ENCODE measurements at regions not wholly inside any gene's neighbourhood (a gene's known extent, or its start where the extent isn't known, plus 50 kb on each side); places are given as distances from the start of the nearest gene placed in this dataset.

DNA sequence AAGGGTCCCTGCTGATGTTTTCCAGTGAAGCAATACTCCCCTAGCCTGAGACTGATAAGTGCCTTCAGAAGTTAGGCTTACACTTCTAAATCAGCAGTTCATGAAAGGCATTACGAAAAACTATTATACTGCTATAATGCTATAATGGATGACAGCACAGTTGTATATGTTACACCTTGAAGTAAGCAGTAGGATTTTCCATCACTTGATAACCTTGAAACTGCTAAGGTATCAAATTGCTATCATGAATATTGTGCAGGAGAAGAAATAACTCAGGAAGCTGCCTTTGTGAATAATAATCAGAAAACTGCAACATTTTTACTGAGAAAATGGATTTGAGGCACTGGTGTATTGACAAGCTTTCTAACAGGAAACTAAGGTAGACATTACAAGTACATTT, 142.3 kb downstream of the HNMT start:
- no peaks in the 10 kb centered on the region for H3K79me2 ChIP-seq (ENCODE audit: control insufficient read depth, insufficient read depth, low read length)
- POLR2A ChIA-PET, result no interaction called here
- intact Hi-C loops (cut with micrococcal nuclease), result no loop called here
- H3K9me1 ChIP-seq (replicated peaks; ENCODE audit: control insufficient read depth, extremely low read depth, insufficient read depth, low read length), result no peaks in the 10 kb centered on the region
- H3K4me3 ChIP-seq (replicated peaks in 1 of 3; ENCODE audit: insufficient read depth in 1 of 3, low read depth in 1 of 3, low read length in 3 of 3), result no peak overlapping the region
- no TSS peak for BruUV-seq (replicated peaks)
- H3K36me3 ChIP-seq (ENCODE audit: control insufficient read depth in 2 of 2, extremely low read depth in 1 of 2, insufficient read depth in 2 of 2, low read length in 2 of 2), result no peaks in the 10 kb centered on the region
- H3K9me3 ChIP-seq (replicated peaks; ENCODE audit: control insufficient read depth, insufficient read depth, low read length), result no peaks in the 10 kb centered on the region
- no peak overlapping the region for H3K27ac ChIP-seq (ENCODE audit: insufficient read depth, low read depth, low read length)
- no peaks in the 10 kb centered on the region for H4K20me1 ChIP-seq (replicated peaks; ENCODE audit: control insufficient read depth, extremely low read depth, insufficient read depth, low read length)
- dilution Hi-C loops (cut with MboI; ENCODE audit: extremely low pct_ligation_motif_present, low sequenced_read_pairs), result no loop called here
- no peak overlapping the region for H2AFZ ChIP-seq (ENCODE audit: low read depth, low read length)
- no peaks in the 10 kb centered on the region for H3K4me1 ChIP-seq (ENCODE audit: control insufficient read depth, extremely low read depth, insufficient read depth, low read length)
- CTCF ChIA-PET, result interaction anchor here (0.7 to 1.1 kb wide), 4 partner anchors 16 to 680 kb away, joined by 3 to 5 read pairs (median 4); no protein-coding TSS in a partner anchor
- DNase-seq (ENCODE audit: low read depth, low spot score) (no peak), FAIRE-seq (no peak)
- TF ChIP-seq POLR2A (IDR thresholded peaks at IDR 0.05; ENCODE audit: low read depth, low read length), result no peak
- H3K27me3 ChIP-seq (ENCODE audit: control insufficient read depth in 2 of 2, insufficient read depth in 2 of 2, low read length in 2 of 2), result no peaks in the 10 kb centered on the region
- no peak overlapping the region for H3K9ac ChIP-seq (replicated peaks; ENCODE audit: extremely low read depth, insufficient read depth, low read length)
- H3K4me2 ChIP-seq (ENCODE audit: insufficient read depth, low read length), result no peak overlapping the region

GRCh38 chr2:138107288-138107687, 143.0 kb downstream of the HNMT start:
- no peak overlapping the region for H3K27ac ChIP-seq (ENCODE audit: insufficient read depth, low read depth, low read length)
- no peaks in the 10 kb centered on the region for H3K9me1 ChIP-seq (replicated peaks; ENCODE audit: control insufficient read depth, extremely low read depth, insufficient read depth, low read length)
- H3K36me3 ChIP-seq (ENCODE audit: control insufficient read depth in 2 of 2, extremely low read depth in 1 of 2, insufficient read depth in 2 of 2, low read length in 2 of 2), result no peaks in the 10 kb centered on the region
- no peaks in the 10 kb centered on the region for H3K9me3 ChIP-seq (replicated peaks; ENCODE audit: control insufficient read depth, insufficient read depth, low read length)
- BruUV-seq (replicated peaks), result no TSS peak
- TF ChIP-seq FOS (IDR thresholded peaks at IDR 0.05; ENCODE audit: borderline replicate concordance, insufficient read depth, low read length) (peak; percentile 53), POLR2AphosphoS5 (IDR thresholded peaks at IDR 0.05; ENCODE audit: insufficient read depth, low read depth, low read length) (no peak)
- POLR2A ChIA-PET, result no interaction called here
- no peak overlapping the region for H2AFZ ChIP-seq (ENCODE audit: low read depth, low read length)
- H3K9ac ChIP-seq (replicated peaks; ENCODE audit: extremely low read depth, insufficient read depth, low read length), result no peak overlapping the region
- dilution Hi-C loops (cut with MboI; ENCODE audit: extremely low pct_ligation_motif_present, low sequenced_read_pairs), result no loop called here
- H3K4me1 ChIP-seq (ENCODE audit: control insufficient read depth, extremely low read depth, insufficient read depth, low read length), result no peaks in the 10 kb centered on the region
- intact Hi-C loops (cut with micrococcal nuclease), result no loop called here
- FAIRE-seq (peak; percentile 68), DNase-seq (ENCODE audit: low read depth, low spot score) (peak; percentile 11)
- no peaks in the 10 kb centered on the region for H3K27me3 ChIP-seq (ENCODE audit: control insufficient read depth in 2 of 2, insufficient read depth in 2 of 2, low read length in 2 of 2)
- no peak overlapping the region for H3K4me3 ChIP-seq (replicated peaks in 1 of 3; ENCODE audit: insufficient read depth in 1 of 3, low read depth in 1 of 3, low read length in 3 of 3)
- H3K4me2 ChIP-seq (ENCODE audit: insufficient read depth, low read length), result no peak overlapping the region
- no peaks in the 10 kb centered on the region for H3K79me2 ChIP-seq (ENCODE audit: control insufficient read depth, insufficient read depth, low read length)
- CTCF ChIA-PET, result interaction anchor here (0.7 to 1.1 kb wide), 4 partner anchors 17 to 679 kb away, joined by 3 to 5 read pairs (median 4); no protein-coding TSS in a partner anchor
- no peaks in the 10 kb centered on the region for H4K20me1 ChIP-seq (replicated peaks; ENCODE audit: control insufficient read depth, extremely low read depth, insufficient read depth, low read length)

All from endothelial cell of umbilical vein (primary cell).